Inflammatory macrophage treated with lipopolysaccharide for 4 hours (primary cell): ENCODE measurements at regions not wholly inside any gene's neighbourhood (a gene's known extent, or its start where the extent isn't known, plus 50 kb on each side); places are given as distances from the start of the nearest gene placed in this dataset.
"Not testable (repeated sequence)": the region's sequence is repeated elsewhere in the genome, so short reads cannot be mapped to it uniquely, and the experiment has no call there.

ENCODE experiments used
- DNase-seq: peaks from one replicate; pipeline ENCODE4 v3.0.0-alpha.2; 2020

- no peak for DNase-seq
These were observed 1719.9 kb downstream of the GRIK2 start for GRCh38 chr6:103113416-103113815.

- DNase-seq = no peak
These were observed 1714.5 kb downstream of the GRIK2 start for GRCh38 chr6:103107985-103108384.

- no peak for DNase-seq
These were observed 1712.2 kb downstream of the GRIK2 start for GRCh38 chr6:103105686-103106085.

- DNase-seq = no peak
These were observed 1707.8 kb downstream of the GRIK2 start for GRCh38 chr6:103101267-103101666.

GRCh38 chr6:103092414-103092813, 1698.9 kb downstream of the GRIK2 start:
- DNase-seq = not testable (repeated sequence)

- DNase-seq = no peak
These were observed 1692.3 kb downstream of the GRIK2 start for GRCh38 chr6:103085801-103086200.

- DNase-seq = no peak
These were observed 1688.5 kb downstream of the GRIK2 start for GRCh38 chr6:103081876-103082630.

GRCh38 chr6:103081126-103081525, 1687.6 kb downstream of the GRIK2 start:
- DNase-seq = no peak

GRCh38 chr6:103080497-103080896, 1687.0 kb downstream of the GRIK2 start:
- DNase-seq = no peak

GRCh38 chr6:103079867-103080266, 1686.4 kb downstream of the GRIK2 start:
- DNase-seq = no peak

- DNase-seq = no peak
These were observed 1668.6 kb downstream of the GRIK2 start for GRCh38 chr6:103062136-103062535.

- no peak for DNase-seq
These were observed 1654.1 kb downstream of the GRIK2 start for GRCh38 chr6:103047567-103047966.

- no peak for DNase-seq
These were observed 1648.8 kb downstream of the GRIK2 start for GRCh38 chr6:103042336-103042735.

- DNase-seq = no peak
These were observed 1643.3 kb downstream of the GRIK2 start for GRCh38 chr6:103036846-103037245.

- DNase-seq = no peak
These were observed 1633.9 kb downstream of the GRIK2 start for GRCh38 chr6:103027271-103027931.

GRCh38 chr6:103018426-103018825, 1624.9 kb downstream of the GRIK2 start:
- no peak for DNase-seq

- no peak for DNase-seq
These were observed 1624.4 kb downstream of the GRIK2 start for GRCh38 chr6:103017878-103018277.

- DNase-seq = no peak
These were observed 1618.1 kb downstream of the GRIK2 start for GRCh38 chr6:103011605-103012004.

- no peak for DNase-seq
These were observed 1608.8 kb downstream of the GRIK2 start for GRCh38 chr6:103002282-103002681.

- no peak for DNase-seq
These were observed 1608.2 kb downstream of the GRIK2 start for GRCh38 chr6:103001724-103002123.

GRCh38 chr6:103000688-103001087, 1607.2 kb downstream of the GRIK2 start:
- no peak for DNase-seq

- no peak for DNase-seq
These were observed 1602.0 kb downstream of the GRIK2 start for GRCh38 chr6:102995491-102995890.

GRCh38 chr6:102994866-102995265, 1601.4 kb downstream of the GRIK2 start:
- DNase-seq = no peak

- no peak for DNase-seq
These were observed 1592.6 kb downstream of the GRIK2 start for GRCh38 chr6:102986086-102986485.

- DNase-seq = no peak
These were observed 1590.8 kb downstream of the GRIK2 start for GRCh38 chr6:102984357-102984756.
